Cardiac muscle cell (in vitro differentiated cells and primary cell): ENCODE measurements at regions not wholly inside any gene's neighbourhood (a gene's known extent, or its start where the extent isn't known, plus 50 kb on each side); places are given as distances from the start of the nearest gene placed in this dataset.

Experiments used
- DNase-seq, 2 donors: peaks; one replicate each; pipeline versions ENCODE4 v3.0.0 to v3.0.0-alpha.2; 2010 to 2017; ENCODE audit warnings: low read depth in 1 of 2, low spot score in 1 of 2
- H3K27ac ChIP-seq: fragments of 200-600 bp; sonication (generic); 2 replicates; pipeline ENCODE4 v1.5.1; 2016
- H3K27me3 ChIP-seq: fragments of 200-600 bp; sonication (generic); 2 replicates; pipeline ENCODE4 v1.6.0; 2016; ENCODE audit warnings: control low read depth
- H3K36me3 ChIP-seq: fragments of 200-600 bp; sonication (generic); 2 replicates; pipeline ENCODE4 v1.5.1; 2016; ENCODE audit warnings: control low read depth
- H3K4me1 ChIP-seq: fragments of 200-600 bp; sonication (generic); 2 replicates; pipeline ENCODE4 v1.8.1; 2017; ENCODE audit warnings: low read depth, mild to moderate bottlenecking, mixed run types
- H3K4me3 ChIP-seq: fragments of 200-600 bp; sonication (generic); 2 replicates; pipeline ENCODE4 v1.5.1; 2016; ENCODE audit warnings: mild to moderate bottlenecking
- H3K9me3 ChIP-seq: fragments of 200-600 bp; sonication (generic); 2 replicates; pipeline ENCODE4 v1.5.1; 2017; ENCODE audit warnings: low read depth, mild to moderate bottlenecking, control low read depth
- CTCF ChIP-seq: IDR thresholded peaks from 2 replicates; pipeline ENCODE4 v1.5.1; 2012; ENCODE audit warnings: low read depth, mild to moderate bottlenecking, low read length

DNA sequence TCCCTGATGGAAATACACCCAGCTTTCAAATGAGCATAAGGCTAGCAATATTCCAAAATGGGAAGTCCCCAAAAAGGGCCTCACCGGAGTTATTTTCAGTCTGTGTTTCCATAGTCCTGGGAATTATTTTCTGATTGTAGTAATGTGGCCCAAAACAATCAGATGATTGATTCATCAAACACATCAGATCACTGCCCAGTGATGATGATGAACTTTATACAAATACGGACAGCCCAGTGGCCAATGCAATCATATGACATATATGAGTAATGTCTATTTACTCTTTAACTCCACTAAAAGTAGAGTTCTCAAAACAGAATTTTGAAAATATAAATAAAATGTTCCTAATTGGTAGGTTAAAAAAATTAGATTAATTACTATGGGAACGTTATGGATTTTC is 467.8 kb downstream of the ZNF608 start:
- no peak overlapping the region for H3K27ac ChIP-seq
- H3K27me3 ChIP-seq = no peaks in the 10 kb centered on the region
- no peak for TF ChIP-seq CTCF
- H3K36me3 ChIP-seq = no peaks in the 10 kb centered on the region
- DNase-seq = no peak
- no peaks in the 10 kb centered on the region for H3K9me3 ChIP-seq
- no peak overlapping the region for H3K4me3 ChIP-seq
- peaks cover 24% of the 10 kb centered on the region for H3K4me1 ChIP-seq

- H3K27me3 ChIP-seq = no peaks in the 10 kb centered on the region
- peak overlapping the region; percentile 5 for H3K27ac ChIP-seq
- TF ChIP-seq CTCF = no peak
- no peak for DNase-seq
- H3K4me1 ChIP-seq = peaks cover 24% of the 10 kb centered on the region
- no peaks in the 10 kb centered on the region for H3K9me3 ChIP-seq
- no peaks in the 10 kb centered on the region for H3K36me3 ChIP-seq
- H3K4me3 ChIP-seq = no peak overlapping the region
Measured at GRCh38 chr5:124277767-124278545, 468.5 kb downstream of the ZNF608 start.

DNA sequence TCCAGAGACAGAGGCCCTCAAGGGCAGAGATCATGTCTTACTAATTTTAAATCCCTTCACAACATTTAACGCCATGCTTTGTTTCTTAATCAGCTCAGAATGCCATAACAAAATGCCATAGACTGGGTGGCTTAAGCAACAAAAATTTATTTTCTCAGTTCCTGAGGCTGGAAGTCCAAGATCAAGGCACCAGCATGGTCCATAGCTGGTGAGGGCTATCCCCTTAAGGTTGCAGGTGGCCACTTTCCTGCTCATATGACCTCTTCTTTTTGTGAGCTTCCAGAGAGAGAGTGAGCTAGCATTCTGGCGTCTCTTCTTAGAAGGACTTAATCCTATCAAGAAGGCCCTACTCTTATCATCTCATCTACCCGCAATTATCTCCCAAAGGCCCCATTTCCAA is 470.3 kb downstream of the ZNF608 start:
- no peak overlapping the region for H3K4me3 ChIP-seq
- DNase-seq = no peak
- no peaks in the 10 kb centered on the region for H3K9me3 ChIP-seq
- H3K27ac ChIP-seq = no peak overlapping the region
- H3K36me3 ChIP-seq = no peaks in the 10 kb centered on the region
- no peaks in the 10 kb centered on the region for H3K27me3 ChIP-seq
- no peak for TF ChIP-seq CTCF
- H3K4me1 ChIP-seq = peaks cover 27% of the 10 kb centered on the region

DNA sequence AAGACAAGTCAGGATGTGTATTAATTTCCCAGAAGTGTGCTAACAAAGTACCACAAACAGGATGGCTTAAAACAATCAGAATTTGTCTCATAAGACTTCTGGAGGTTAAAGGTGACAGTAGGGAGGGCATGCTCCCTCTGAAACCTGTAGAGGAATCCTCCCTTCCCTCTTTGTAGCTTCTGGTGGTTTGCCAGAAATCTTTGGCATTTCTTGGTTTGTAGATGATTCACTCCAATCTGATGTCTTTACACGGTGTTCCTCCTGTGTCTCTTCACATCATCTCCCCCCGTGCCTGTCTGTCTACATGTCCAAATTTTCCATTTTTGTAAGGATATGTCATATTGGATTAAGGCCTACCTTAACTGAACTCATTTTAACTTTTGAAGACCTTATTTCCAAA is 471.5 kb downstream of the ZNF608 start:
- TF ChIP-seq CTCF = no peak
- Histone ChIP-seq H3K9me3 (no peaks in the 10 kb centered on the region), H3K27ac (no peak overlapping the region), H3K27me3 (no peaks in the 10 kb centered on the region), H3K36me3 (no peaks in the 10 kb centered on the region), H3K4me1 (peaks cover 21% of the 10 kb centered on the region), H3K4me3 (no peak overlapping the region)
- no peak for DNase-seq

GRCh38 chr5:124264499-124264898 is 481.9 kb downstream of the ZNF608 start:
- Histone ChIP-seq H3K4me3 (no peak overlapping the region), H3K27ac (no peak overlapping the region), H3K36me3 (no peaks in the 10 kb centered on the region), H3K9me3 (no peaks in the 10 kb centered on the region), H3K27me3 (no peaks in the 10 kb centered on the region), H3K4me1 (peaks cover 20% of the 10 kb centered on the region)
- TF ChIP-seq CTCF = no peak
- no peak for DNase-seq
